ENCODE measurements at regions not wholly inside any gene's neighbourhood (a gene's known extent, or its start where the extent isn't known, plus 50 kb on each side); places are given as distances from the start of the nearest gene placed in this dataset.

DNA sequence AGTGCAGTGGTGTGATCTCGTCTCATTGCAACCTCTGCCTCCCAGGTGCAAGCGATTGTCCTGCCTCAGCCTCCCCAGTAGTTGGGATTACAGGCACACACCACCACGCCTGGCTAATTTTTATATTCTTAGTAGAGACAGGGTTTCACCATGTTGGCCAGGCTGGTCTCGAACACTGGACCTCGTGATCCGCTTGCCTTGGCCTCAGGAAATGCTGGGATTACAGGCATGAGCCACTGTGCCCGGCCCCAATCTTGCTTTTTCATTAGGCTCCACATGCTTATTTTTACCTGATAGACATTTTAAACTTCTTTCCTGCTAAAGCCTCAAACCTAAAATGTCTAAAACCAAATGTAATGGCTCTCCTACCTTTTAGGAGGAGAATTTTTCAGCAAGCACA lies 817.0 kb upstream of the NECTIN3 start (continued):
- TF ChIP-seq ZNF622 (IDR thresholded peaks at IDR 0.05) (no peak), TAF1 (IDR thresholded peaks at IDR 0.05; ENCODE audit: borderline replicate concordance, low read depth, low read length) (no peak), SPI1 (IDR thresholded peaks at IDR 0.05; ENCODE audit: borderline replicate concordance, insufficient read depth, low read depth, low read length) (no peak)
- TF ChIP-seq, protein P1, sequence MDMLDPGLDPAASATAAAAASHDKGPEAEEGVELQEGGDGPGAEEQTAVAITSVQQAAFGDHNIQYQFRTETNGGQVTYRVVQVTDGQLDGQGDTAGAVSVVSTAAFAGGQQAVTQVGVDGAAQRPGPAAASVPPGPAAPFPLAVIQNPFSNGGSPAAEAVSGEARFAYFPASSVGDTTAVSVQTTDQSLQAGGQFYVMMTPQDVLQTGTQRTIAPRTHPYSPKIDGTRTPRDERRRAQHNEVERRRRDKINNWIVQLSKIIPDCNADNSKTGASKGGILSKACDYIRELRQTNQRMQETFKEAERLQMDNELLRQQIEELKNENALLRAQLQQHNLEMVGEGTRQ (IDR thresholded peaks at IDR 0.05; ENCODE audit: borderline replicate concordance, low read depth, low read length) = no peak

DNA sequence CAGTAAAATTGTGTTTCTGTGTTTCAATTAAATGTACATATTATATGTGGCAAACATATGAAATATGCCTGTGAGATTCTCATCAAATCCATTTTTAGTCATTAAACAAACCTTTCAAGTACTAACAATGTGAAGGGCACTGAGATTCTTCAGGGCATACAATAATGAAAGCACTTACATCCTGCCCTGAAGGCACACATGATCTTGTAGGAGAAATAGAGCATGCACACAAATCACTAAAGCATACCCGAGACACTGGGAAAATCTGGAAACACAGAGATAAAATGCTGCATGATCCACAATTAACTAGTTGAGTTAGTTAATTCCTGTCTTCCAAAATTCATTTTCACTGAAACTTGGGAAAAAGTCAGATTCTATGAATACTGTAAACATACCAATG lies 810.5 kb upstream of the NECTIN3 start:
- CTCF ChIA-PET = interaction anchor here (1.3 kb wide), 1 partner anchor 54 kb away, joined by 3 read pairs; no protein-coding TSS in a partner anchor
- Histone ChIP-seq H3K27me3 (replicated peaks in 1 of 2; ENCODE audit: control insufficient read depth in 2 of 2, insufficient read depth in 2 of 2, low read length in 1 of 2) (no peaks in the 10 kb centered on the region), H3K27ac (ENCODE audit: control insufficient read depth, insufficient read depth) (no peak overlapping the region), H3K4me3 (no peak overlapping the region), H3K9ac (ENCODE audit: control insufficient read depth, insufficient read depth, low read length) (no peak overlapping the region), H3K79me2 (ENCODE audit: control insufficient read depth, insufficient read depth, low read length) (no peaks in the 10 kb centered on the region), H2AFZ (ENCODE audit: control insufficient read depth, low read depth, low read length) (no peak overlapping the region), H3K9me3 (replicated peaks; ENCODE audit: control insufficient read depth, insufficient read depth, low read length) (no peaks in the 10 kb centered on the region), H4K20me1 (ENCODE audit: control insufficient read depth, insufficient read depth) (no peaks in the 10 kb centered on the region), H3K4me1 (ENCODE audit: control insufficient read depth, insufficient read depth, low read length) (no peaks in the 10 kb centered on the region), H3K36me3 (ENCODE audit: control insufficient read depth in 2 of 2, insufficient read depth in 2 of 2, low read length in 1 of 2) (no peaks in the 10 kb centered on the region), H3K4me2 (ENCODE audit: control insufficient read depth, insufficient read depth) (no peak overlapping the region)
- in situ Hi-C loops (cut with MboI) (no loop called here), intact Hi-C loops (cut with micrococcal nuclease; ENCODE audit: unreplicated experiment) (no loop called here)
- 0% methylated on average over 1 of the region's 1 CpG for WGBS (ENCODE audit: insufficient coverage, insufficient replicate concordance, low lambda C conversion rate, missing lambda C conversion rate)
- no TSS peak for BruUV-seq (replicated peaks)
- RAD21 ChIA-PET (ENCODE audit: unreplicated experiment) = no interaction called here
- DNase-seq (ENCODE audit: low read depth, low spot score) (no peak), FAIRE-seq (no peak), ATAC-seq (no peak)
- SMC1A ChIA-PET (ENCODE audit: uncharacterized antibody, unreplicated experiment) = no interaction called here
- POLR2A ChIA-PET = no interaction called here
- TF ChIP-seq TBL1XR1 (IDR thresholded peaks at IDR 0.05; ENCODE audit: low read depth, low read length) (no peak), YBX1 (IDR thresholded peaks at IDR 0.05) (no peak), NFXL1 (IDR thresholded peaks at IDR 0.05; ENCODE audit: borderline replicate concordance) (no peak), NR2C2 (IDR thresholded peaks at IDR 0.05; ENCODE audit: borderline replicate concordance, control insufficient read depth, insufficient read length, low read depth) (no peak), CBFB (IDR thresholded peaks at IDR 0.05; ENCODE audit: low read depth) (no peak), BHLHE40 (IDR thresholded peaks at IDR 0.05; ENCODE audit: borderline replicate concordance in 1 of 2, low read depth in 2 of 2, low read length in 1 of 2) (no peak), EGR1 (IDR thresholded peaks at IDR 0.05; ENCODE audit: borderline replicate concordance in 1 of 2, low read depth in 2 of 2, low read length in 2 of 2) (no peak), GABPA (IDR thresholded peaks at IDR 0.05; ENCODE audit: low read depth) (no peak), STAT1 (conservative IDR thresholded peaks at IDR 0.05) (no peak), ATF7 (IDR thresholded peaks at IDR 0.05; ENCODE audit: low read depth) (no peak)
- TF ChIP-seq, protein P2, sequence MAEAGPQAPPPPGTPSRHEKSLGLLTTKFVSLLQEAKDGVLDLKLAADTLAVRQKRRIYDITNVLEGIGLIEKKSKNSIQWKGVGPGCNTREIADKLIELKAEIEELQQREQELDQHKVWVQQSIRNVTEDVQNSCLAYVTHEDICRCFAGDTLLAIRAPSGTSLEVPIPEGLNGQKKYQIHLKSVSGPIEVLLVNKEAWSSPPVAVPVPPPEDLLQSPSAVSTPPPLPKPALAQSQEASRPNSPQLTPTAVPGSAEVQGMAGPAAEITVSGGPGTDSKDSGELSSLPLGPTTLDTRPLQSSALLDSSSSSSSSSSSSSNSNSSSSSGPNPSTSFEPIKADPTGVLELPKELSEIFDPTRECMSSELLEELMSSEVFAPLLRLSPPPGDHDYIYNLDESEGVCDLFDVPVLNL (IDR thresholded peaks at IDR 0.05; ENCODE audit: low read depth, low read length) = no peak
- TF ChIP-seq, protein P3, sequence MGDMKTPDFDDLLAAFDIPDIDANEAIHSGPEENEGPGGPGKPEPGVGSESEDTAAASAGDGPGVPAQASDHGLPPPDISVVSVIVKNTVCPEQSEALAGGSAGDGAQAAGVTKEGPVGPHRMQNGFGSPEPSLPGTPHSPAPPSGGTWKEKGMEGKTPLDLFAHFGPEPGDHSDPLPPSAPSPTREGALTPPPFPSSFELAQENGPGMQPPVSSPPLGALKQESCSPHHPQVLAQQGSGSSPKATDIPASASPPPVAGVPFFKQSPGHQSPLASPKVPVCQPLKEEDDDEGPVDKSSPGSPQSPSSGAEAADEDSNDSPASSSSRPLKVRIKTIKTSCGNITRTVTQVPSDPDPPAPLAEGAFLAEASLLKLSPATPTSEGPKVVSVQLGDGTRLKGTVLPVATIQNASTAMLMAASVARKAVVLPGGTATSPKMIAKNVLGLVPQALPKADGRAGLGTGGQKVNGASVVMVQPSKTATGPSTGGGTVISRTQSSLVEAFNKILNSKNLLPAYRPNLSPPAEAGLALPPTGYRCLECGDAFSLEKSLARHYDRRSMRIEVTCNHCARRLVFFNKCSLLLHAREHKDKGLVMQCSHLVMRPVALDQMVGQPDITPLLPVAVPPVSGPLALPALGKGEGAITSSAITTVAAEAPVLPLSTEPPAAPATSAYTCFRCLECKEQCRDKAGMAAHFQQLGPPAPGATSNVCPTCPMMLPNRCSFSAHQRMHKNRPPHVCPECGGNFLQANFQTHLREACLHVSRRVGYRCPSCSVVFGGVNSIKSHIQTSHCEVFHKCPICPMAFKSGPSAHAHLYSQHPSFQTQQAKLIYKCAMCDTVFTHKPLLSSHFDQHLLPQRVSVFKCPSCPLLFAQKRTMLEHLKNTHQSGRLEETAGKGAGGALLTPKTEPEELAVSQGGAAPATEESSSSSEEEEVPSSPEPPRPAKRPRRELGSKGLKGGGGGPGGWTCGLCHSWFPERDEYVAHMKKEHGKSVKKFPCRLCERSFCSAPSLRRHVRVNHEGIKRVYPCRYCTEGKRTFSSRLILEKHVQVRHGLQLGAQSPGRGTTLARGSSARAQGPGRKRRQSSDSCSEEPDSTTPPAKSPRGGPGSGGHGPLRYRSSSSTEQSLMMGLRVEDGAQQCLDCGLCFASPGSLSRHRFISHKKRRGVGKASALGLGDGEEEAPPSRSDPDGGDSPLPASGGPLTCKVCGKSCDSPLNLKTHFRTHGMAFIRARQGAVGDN (IDR thresholded peaks at IDR 0.05) = no peak
- TF ChIP-seq, protein P4, sequence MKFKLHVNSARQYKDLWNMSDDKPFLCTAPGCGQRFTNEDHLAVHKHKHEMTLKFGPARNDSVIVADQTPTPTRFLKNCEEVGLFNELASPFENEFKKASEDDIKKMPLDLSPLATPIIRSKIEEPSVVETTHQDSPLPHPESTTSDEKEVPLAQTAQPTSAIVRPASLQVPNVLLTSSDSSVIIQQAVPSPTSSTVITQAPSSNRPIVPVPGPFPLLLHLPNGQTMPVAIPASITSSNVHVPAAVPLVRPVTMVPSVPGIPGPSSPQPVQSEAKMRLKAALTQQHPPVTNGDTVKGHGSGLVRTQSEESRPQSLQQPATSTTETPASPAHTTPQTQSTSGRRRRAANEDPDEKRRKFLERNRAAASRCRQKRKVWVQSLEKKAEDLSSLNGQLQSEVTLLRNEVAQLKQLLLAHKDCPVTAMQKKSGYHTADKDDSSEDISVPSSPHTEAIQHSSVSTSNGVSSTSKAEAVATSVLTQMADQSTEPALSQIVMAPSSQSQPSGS (IDR thresholded peaks at IDR 0.05; ENCODE audit: low read length) = no peak

All from GM12878 (cell line).